ENCODE measurements at regions not wholly inside any gene's neighbourhood (a gene's known extent, or its start where the extent isn't known, plus 50 kb on each side); places are given as distances from the start of the nearest gene placed in this dataset.

- no peaks in the 10 kb centered on the region for H3K4me1 ChIP-seq
- H3K36me3 ChIP-seq = no peaks in the 10 kb centered on the region
- DNase-seq (no peak), ATAC-seq (no peak)
- no peak overlapping the region for H3K4me3 ChIP-seq
- no peak overlapping the region for H3K27ac ChIP-seq
- no peaks in the 10 kb centered on the region for H3K9me3 ChIP-seq
- H3K27me3 ChIP-seq = no peaks in the 10 kb centered on the region
- TF ChIP-seq POLR2A (IDR thresholded peaks at IDR 0.05) (no peak), CTCF (IDR thresholded peaks at IDR 0.05) (no peak)
- 22% methylated on average over 1 of the region's 1 CpG for WGBS (ENCODE audit: insufficient coverage, low coverage, low lambda C conversion rate, missing lambda C conversion rate)
- intact Hi-C loops (cut with DNase I) = no loop called here
Observed at GRCh38 chr3:71850654-71851053, 65.7 kb upstream of the PROK2 start.

GRCh38 chr3:71849681-71850080 is 64.7 kb upstream of the PROK2 start:
- TF ChIP-seq CTCF (IDR thresholded peaks at IDR 0.05) = no peak
- TF ChIP-seq POLR2A (IDR thresholded peaks at IDR 0.05) = no peak

GRCh38 chr3:71847794-71848193 is 62.8 kb upstream of the PROK2 start:
- DNase-seq (no peak), ATAC-seq (no peak)
- Histone ChIP-seq H3K9me3 (no peaks in the 10 kb centered on the region), H3K4me3 (no peak overlapping the region), H3K36me3 (no peaks in the 10 kb centered on the region), H3K4me1 (no peaks in the 10 kb centered on the region), H3K27ac (no peak overlapping the region), H3K27me3 (no peaks in the 10 kb centered on the region)
- TF ChIP-seq POLR2A (IDR thresholded peaks at IDR 0.05) (no peak), CTCF (IDR thresholded peaks at IDR 0.05) (no peak)
- 32% methylated on average over 4 of the region's 4 CpGs for WGBS (ENCODE audit: insufficient coverage, low coverage, low lambda C conversion rate, missing lambda C conversion rate)
- intact Hi-C loops (cut with DNase I) = no loop called here

More at GRCh38 chr3:71849681-71850080, 64.7 kb upstream of the PROK2 start:
- Histone ChIP-seq H3K9me3 (no peaks in the 10 kb centered on the region), H3K27me3 (no peaks in the 10 kb centered on the region), H3K27ac (no peak overlapping the region), H3K4me3 (no peak overlapping the region), H3K36me3 (no peaks in the 10 kb centered on the region), H3K4me1 (no peaks in the 10 kb centered on the region)
- intact Hi-C loops (cut with DNase I) = no loop called here
- no peak for ATAC-seq
- DNase-seq = no peak

GRCh38 chr3:71846185-71846584 is 61.2 kb upstream of the PROK2 start:
- 67% methylated on average over 10 of the region's 10 CpGs for WGBS (ENCODE audit: insufficient coverage, low coverage, low lambda C conversion rate, missing lambda C conversion rate)
- Histone ChIP-seq H3K27ac (no peak overlapping the region), H3K4me3 (no peak overlapping the region), H3K9me3 (no peaks in the 10 kb centered on the region), H3K27me3 (no peaks in the 10 kb centered on the region), H3K4me1 (no peaks in the 10 kb centered on the region), H3K36me3 (no peaks in the 10 kb centered on the region)
- ATAC-seq (no peak), DNase-seq (no peak)
- TF ChIP-seq CTCF (IDR thresholded peaks at IDR 0.05) (no peak), POLR2A (IDR thresholded peaks at IDR 0.05) (no peak)
- intact Hi-C loops (cut with DNase I) = no loop called here

GRCh38 chr3:71843071-71843470 is 58.1 kb upstream of the PROK2 start:
- DNase-seq (no peak), ATAC-seq (no peak)
- 54% methylated on average over 6 of the region's 6 CpGs for WGBS (ENCODE audit: insufficient coverage, low coverage, low lambda C conversion rate, missing lambda C conversion rate)
- Histone ChIP-seq H3K27me3 (no peaks in the 10 kb centered on the region), H3K36me3 (no peaks in the 10 kb centered on the region), H3K27ac (no peak overlapping the region), H3K4me3 (no peak overlapping the region), H3K4me1 (no peaks in the 10 kb centered on the region), H3K9me3 (no peaks in the 10 kb centered on the region)
- intact Hi-C loops (cut with DNase I) = no loop called here
- TF ChIP-seq CTCF (IDR thresholded peaks at IDR 0.05) (no peak), POLR2A (IDR thresholded peaks at IDR 0.05) (no peak)

Data from right lobe of liver (tissue), 6 donors.